ENCODE measurements at regions not wholly inside any gene's neighbourhood (a gene's known extent, or its start where the extent isn't known, plus 50 kb on each side); places are given as distances from the start of the nearest gene placed in this dataset.

GRCh38 chr10:129055986-129056385 lies 411.1 kb upstream of the MGMT start:
- Histone ChIP-seq H3K27me3 (ENCODE audit: control insufficient read depth in 4 of 4, insufficient read depth in 4 of 4, low read length in 3 of 4) (no peaks in the 10 kb centered on the region), H3K36me3 (ENCODE audit: control insufficient read depth in 4 of 4, insufficient read depth in 3 of 4, low read depth in 1 of 4, low read length in 3 of 4) (no peaks in the 10 kb centered on the region), H3K4me3 (ENCODE audit: low read depth in 1 of 3, low read length in 3 of 3) (no peak overlapping the region), H3K9me3 (ENCODE audit: control insufficient read depth in 4 of 4, low read length in 3 of 4) (no peaks in the 10 kb centered on the region), H3K27ac (ENCODE audit: low read depth in 1 of 2, low read length in 2 of 2) (no peak overlapping the region), H3K9ac (ENCODE audit: low read depth in 1 of 2, low read length in 2 of 2) (no peak overlapping the region), H3K4me1 (ENCODE audit: control insufficient read depth in 4 of 4, insufficient read depth in 4 of 4, low read length in 3 of 4) (no peaks in the 10 kb centered on the region)
- DNase-seq (ENCODE audit: low spot score) = no peak
- TF ChIP-seq HNF4G (IDR thresholded peaks at IDR 0.05) (no peak), ATF3 (IDR thresholded peaks at IDR 0.05) (no peak), TAF1 (conservative IDR thresholded peaks at IDR 0.05) (no peak), GABPA (IDR thresholded peaks at IDR 0.05 in 1 of 2, conservative IDR thresholded peaks at IDR 0.05 in 1 of 2) (no peak), MAX (IDR thresholded peaks at IDR 0.05) (no peak), REST (IDR thresholded peaks at IDR 0.05) (no peak), FOXA1 (IDR thresholded peaks at IDR 0.05) (no peak), ZBTB33 (IDR thresholded peaks at IDR 0.05) (no peak), FOXA2 (IDR thresholded peaks at IDR 0.05) (no peak), NR2F2 (IDR thresholded peaks at IDR 0.05) (no peak), EGR1 (IDR thresholded peaks at IDR 0.05; ENCODE audit: low read depth in 2 of 2) (no peak), RXRA (IDR thresholded peaks at IDR 0.05) (no peak), CTCF (IDR thresholded peaks at IDR 0.05; ENCODE audit: low read depth, low read length, missing input control) (no peak), HNF4A (conservative IDR thresholded peaks at IDR 0.05) (no peak), JUND (IDR thresholded peaks at IDR 0.05) (no peak), RAD21 (IDR thresholded peaks at IDR 0.05) (no peak), YY1 (IDR thresholded peaks at IDR 0.05) (no peak), SP1 (IDR thresholded peaks at IDR 0.05) (no peak)
- WGBS = 90% methylated on average over 17 of the region's 17 CpGs

All from liver (tissue), 8 donors.